Stimulated activated CD4-positive, alpha-beta T cell treated with anti-CD3 and anti-CD28 coated beads, Interleukin-4, amount 100 ng/mL, for 48 hours (primary cell): ENCODE measurements at regions not wholly inside any gene's neighbourhood (a gene's known extent, or its start where the extent isn't known, plus 50 kb on each side); places are given as distances from the start of the nearest gene placed in this dataset.

Experiments used
- DNase-seq, 2 donors: peaks; one replicate each; pipeline ENCODE4 v3.0.0-alpha.2; 2020; ENCODE audit warnings: low read depth in 2 of 2

DNA sequence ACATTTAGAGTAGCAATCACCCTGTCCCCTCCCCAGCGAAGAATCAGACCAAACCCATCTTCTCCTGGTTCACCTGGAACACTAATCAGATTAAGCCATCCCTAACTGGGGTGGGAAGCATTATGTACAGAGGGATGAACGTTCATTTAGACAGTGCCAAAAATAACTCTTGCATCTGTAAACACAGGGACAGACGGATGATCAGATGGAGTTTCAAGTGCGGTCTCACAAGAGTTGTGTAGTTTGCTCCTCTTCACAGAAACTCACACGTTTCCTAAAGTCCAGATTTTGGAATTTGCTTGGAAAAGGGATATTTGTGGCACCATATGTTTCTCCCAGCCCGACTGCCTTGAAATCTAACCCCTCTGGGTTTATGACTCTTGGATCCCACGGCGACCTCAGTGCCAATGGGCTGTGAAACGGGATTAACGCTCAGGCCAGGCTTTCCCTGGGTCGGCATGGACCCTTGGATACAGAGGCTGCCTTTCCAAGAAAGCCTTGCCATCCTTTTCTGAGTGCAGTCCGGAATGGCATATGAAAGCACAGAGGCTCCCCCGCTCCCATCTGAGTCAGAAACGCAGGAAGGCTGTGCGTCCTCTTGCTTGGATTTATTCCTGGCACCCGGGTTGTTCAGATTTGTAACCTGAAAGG lies 293.2 kb upstream of the HABP2 start:
- DNase-seq = no peak

DNA sequence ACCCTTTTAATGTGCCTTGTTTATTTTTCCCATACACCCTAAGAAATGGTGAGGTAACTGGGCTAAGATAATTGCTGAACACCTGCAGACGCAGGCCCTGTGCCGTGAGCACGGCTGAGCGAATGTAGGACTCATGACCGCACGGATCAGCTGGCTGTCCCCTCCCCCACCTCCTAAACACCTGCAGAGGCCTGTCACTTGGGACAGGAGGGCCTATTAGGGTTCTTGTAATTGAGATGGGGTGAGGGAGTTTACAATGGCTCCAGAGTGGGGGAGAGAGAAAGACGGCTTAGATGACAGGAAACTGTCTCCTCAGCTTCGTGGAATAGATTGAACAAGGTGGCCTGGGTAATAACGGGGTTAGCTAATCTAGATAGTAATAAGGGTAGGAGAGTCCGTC lies 291.7 kb upstream of the HABP2 start:
- no peak for DNase-seq

DNA sequence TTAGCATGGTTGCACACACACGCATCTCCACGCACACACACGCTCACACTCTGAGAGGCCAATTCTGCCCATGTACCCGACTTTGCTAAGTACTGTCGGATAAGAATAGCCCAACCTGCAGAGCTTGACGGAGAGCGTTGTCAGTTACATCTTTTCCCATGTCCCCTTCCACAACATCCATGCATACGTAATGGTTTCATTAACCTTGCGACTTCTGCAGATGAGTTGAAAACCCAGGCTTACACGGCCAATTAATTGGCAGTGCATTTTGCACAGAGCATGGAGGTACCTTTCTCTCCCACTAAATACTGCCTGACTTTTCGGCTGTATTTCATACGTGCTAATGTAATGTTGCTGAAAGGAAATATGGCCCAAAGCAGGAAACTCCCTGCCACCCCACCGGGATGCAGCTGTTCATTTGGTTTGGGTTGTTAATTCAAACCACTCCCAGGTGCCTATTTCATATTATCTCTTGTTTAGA lies 291.2 kb upstream of the HABP2 start:
- no peak for DNase-seq

DNA sequence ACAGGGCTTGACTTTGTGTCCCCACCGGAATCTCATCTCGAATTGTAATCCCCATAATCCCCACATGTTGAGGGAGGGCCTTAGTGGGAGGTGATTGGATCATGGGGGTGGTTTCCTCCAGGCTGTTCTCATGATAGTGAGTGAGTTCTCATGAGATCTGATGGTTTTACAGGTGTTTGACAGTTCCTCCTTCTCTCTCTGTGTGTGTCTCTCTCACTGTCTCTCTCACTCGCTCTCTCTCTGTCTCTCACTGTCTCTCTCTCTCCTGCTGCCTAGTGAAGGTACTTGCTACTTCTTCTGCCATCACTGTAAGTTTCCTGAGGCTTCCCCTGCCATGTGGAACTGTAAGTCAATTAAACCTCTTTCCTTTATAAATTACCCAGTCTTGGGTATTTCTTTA lies 289.8 kb upstream of the HABP2 start:
- no peak for DNase-seq

DNA sequence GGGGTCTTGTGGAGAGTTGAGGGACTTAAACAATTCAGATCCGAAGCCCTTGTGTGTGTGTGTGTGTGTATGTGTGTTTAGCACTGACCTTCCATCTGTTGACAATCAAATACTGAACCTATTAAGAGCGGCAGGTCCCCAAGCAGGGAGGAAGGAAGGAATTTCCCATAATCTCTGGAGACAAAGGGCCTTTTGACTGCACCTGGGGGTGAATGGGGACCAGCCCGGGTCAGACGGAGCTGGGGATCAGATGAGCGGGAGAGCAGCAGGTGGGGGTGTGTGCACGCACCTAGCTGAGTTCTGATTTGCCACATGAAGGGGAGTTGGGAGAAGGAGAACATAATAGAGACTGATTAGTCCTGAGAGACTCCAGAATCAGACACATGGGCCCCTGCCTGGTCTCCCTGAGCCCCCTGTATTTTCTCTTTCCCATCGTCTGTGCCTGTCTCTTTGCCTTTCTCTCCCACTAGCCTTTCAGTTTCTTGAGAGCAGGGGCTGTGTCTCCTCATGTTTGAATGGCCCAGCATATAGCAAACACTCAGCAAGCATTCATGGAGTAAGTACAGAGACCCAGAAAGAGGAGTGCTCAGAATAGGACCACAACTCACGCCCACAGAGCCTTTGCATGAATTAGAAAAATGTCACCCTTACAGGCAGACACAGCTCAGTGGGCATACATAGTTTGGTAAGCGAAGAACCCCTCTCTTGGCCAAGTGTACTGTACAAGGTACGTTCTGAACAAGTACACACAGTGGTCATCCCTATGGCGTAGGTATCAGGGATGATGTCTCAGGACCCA lies 288.3 kb upstream of the HABP2 start:
- DNase-seq = no peak

GRCh38 chr10:113266147-113266546 lies 286.7 kb upstream of the HABP2 start:
- DNase-seq = no peak

DNA sequence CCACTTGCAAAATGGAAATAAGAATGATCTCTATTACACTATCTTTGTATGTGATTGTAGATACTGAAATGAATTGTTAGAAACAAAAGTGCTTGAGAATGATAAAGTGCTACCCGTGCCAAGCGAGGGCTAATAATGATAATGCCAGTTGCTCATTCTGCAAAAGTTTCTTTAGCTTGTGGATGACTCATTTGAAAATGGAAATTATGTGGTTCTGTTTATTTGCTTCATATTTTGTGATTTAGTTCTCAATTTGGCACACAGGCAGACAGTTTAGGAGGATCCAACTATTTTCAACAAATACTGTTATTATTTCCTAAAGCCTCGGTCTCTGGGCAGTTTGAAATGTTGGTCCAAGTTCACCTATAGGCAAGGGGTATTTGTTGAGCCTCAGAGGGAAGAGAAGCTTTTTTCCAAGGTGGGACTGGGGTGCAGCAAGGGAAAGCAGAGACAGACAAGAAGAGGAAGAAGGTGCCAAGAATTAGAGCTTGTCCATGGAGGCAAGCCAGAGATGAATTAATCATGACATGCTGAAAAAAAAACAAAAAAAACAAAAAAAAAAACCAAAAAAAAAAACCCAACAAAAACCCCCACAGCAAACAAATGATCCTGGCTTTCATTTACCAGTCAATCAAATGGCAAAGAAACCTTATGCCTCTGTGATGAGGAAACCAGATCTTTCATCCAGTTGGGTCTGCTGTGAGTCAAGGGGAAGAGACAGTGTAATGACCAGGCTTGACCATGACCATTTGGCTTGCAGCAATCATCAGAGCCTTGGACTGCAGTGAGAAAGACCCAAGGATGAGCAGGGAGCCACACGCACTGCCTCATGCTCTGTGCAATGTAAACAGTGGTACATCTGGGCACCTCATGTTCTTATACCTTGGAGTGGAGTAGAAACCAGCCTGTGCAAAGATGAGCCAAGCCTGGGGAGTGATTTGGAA lies 285.0 kb upstream of the HABP2 start:
- no peak for DNase-seq

GRCh38 chr10:113269333-113269732 lies 283.5 kb upstream of the HABP2 start:
- no peak for DNase-seq

DNA sequence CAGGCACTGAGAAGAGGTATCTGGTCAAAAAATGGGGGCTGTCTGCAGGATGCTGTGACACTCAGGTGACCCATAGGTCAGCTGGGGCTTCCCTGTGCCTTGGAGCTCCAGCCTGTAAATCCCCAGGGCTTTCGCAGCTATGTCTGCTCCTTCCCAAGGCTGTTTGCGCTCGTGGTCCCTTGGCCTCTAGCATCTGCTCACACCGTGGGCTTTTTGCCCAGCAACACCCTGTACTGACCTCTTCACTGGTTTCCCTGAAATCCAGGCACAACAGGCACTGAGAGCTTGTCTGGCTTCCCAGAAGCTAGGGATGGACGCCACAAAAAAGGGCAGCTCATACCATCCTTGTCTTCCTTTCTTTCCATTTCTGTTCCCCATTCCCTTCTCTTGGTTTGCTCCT lies 280.3 kb upstream of the HABP2 start:
- no peak for DNase-seq

GRCh38 chr10:113273181-113274163 lies 279.4 kb upstream of the HABP2 start:
- DNase-seq = no peak

GRCh38 chr10:113274176-113274829 lies 278.6 kb upstream of the HABP2 start:
- no peak for DNase-seq

- no peak for DNase-seq
Observed at GRCh38 chr10:113278221-113278620, 274.6 kb upstream of the HABP2 start.

DNA sequence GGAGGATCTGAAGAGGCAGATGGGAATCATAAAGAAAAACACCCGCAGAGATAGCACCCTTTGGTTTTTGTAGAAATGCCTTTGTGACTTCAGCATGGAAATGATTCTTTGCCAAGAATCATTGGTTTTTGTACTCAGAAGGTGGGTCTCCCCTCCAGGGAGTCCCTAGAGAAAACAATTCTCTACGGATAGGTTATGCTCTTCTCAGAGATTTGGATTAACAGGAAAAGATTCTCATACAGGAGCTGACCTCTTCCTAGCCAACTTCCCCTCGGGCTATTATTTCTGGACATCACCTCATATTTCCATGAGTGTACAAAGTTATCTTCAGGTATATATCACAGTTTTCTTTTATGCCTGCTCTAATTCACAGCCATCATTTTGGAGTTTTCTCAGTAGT lies 274.2 kb upstream of the HABP2 start:
- DNase-seq = no peak

GRCh38 chr10:113279262-113279661 lies 273.6 kb upstream of the HABP2 start:
- no peak for DNase-seq

DNA sequence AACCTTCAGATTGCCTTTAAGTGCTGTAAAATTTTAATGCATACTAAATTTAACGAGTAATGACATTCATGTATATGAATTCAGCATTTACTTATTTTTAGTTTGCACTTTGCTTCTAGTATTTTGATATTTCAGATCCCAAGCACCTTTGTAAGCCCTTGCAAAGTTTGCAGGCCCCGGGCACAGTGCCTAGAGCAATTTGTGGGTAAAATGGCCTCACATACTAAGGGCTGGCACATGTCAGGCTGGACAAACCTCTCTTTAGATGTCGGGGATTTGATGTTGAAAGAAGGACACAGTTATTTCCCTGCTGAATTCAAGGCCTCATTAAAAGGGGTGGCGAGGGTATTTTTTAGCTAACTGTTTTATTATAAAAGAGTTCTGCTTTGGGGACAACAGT lies 270.3 kb upstream of the HABP2 start:
- DNase-seq = no peak

GRCh38 chr10:113283189-113283588 lies 269.7 kb upstream of the HABP2 start:
- DNase-seq = no peak

- no peak for DNase-seq
Observed at GRCh38 chr10:113284635-113285034, 268.2 kb upstream of the HABP2 start.

GRCh38 chr10:113285305-113285704 lies 267.5 kb upstream of the HABP2 start:
- DNase-seq = no peak

DNA sequence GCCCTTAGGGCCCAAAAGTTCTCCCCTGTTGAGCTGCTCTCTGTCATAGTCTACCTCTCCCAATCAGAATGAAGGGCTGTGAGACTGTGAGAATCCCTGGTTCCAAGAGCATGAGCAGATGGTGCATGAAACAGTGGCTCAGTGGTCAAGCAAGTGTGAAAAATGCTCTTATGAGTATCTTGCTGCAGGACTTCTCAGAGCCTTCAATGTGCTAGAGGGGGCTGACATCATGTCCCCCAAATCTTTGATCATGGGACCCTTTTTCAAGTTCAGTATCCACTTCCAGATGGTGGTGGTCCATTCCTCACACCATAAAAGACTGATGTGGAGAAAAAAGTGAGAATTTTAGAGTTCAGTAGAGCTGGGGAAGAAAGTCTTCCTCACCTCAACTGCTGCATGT lies 265.3 kb upstream of the HABP2 start:
- no peak for DNase-seq

- DNase-seq = no peak
Observed at GRCh38 chr10:113290137-113290536, 262.7 kb upstream of the HABP2 start.

DNA sequence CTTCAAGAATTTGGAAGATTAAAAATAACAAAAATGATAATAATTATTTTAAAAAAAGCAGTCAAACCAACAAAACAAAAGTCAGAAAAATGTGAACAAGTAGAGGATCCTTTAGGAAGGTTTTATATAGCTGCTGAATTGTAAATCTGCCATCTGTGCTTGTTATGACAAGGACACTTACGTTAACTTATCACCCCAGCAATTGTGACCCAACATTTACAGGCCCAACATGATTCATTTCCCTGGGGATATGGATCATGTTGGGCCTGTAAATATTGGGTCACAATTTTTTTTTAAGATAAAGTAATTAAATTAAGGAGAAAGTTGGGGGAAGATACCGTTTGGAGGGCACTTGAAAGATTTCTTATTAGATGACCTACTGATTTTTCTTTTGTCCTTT lies 261.4 kb upstream of the HABP2 start:
- no peak for DNase-seq
